ENCODE measurements at regions not wholly inside any gene's neighbourhood (a gene's known extent, or its start where the extent isn't known, plus 50 kb on each side); places are given as distances from the start of the nearest gene placed in this dataset.
A peak's percentile ranks its signal among the peaks of the same experiment; 100 is the strongest.

- BruUV-seq (replicated peaks), result no TSS peak
- no peak overlapping the region for H3K4me3 ChIP-seq
- no peaks in the 10 kb centered on the region for H4K20me1 ChIP-seq (ENCODE audit: insufficient read depth)
- CTCF ChIA-PET, result no interaction called here
- no peaks in the 10 kb centered on the region for H3K9me3 ChIP-seq (ENCODE audit: insufficient read depth, low read depth)
- H3K27ac ChIP-seq, result no peak overlapping the region
- H3K4me1 ChIP-seq (replicated peaks; ENCODE audit: insufficient read depth), result peaks cover 30% of the 10 kb centered on the region
- POLR2A ChIA-PET (ENCODE audit: unreplicated experiment), result no interaction called here
- DNase-seq, result no peak
- no peaks in the 10 kb centered on the region for H3K27me3 ChIP-seq (ENCODE audit: insufficient read depth, low read depth)
- TF ChIP-seq CTCF (conservative IDR thresholded peaks at IDR 0.05) (no peak), EZH2 (IDR thresholded peaks at IDR 0.05; ENCODE audit: low read depth) (no peak)
- no peaks in the 10 kb centered on the region for H3K36me3 ChIP-seq (ENCODE audit: low read depth)
- no peak overlapping the region for H3K4me2 ChIP-seq
- H3K9me2 ChIP-seq (ENCODE audit: insufficient read depth), result no peaks in the 10 kb centered on the region; the same call in 1 of the 2 replicates
- H3F3A ChIP-seq (ENCODE audit: insufficient read depth, low read depth), result peaks cover 13% of the 10 kb centered on the region
- intact Hi-C loops (cut with micrococcal nuclease; ENCODE audit: unreplicated experiment), result no loop called here
- H3K79me2 ChIP-seq (ENCODE audit: low read depth), result no peaks in the 10 kb centered on the region
- H2AFZ ChIP-seq, result no peak overlapping the region
Measured at GRCh38 chr6:134402372-134402984, 84.6 kb upstream of the SGK1 start.

- no peaks in the 10 kb centered on the region; the same call in 1 of the 2 replicates for H3K9me2 ChIP-seq (ENCODE audit: insufficient read depth)
- H3K4me3 ChIP-seq, result no peak overlapping the region
- H3K79me2 ChIP-seq (ENCODE audit: low read depth), result no peaks in the 10 kb centered on the region
- no peaks in the 10 kb centered on the region for H4K20me1 ChIP-seq (ENCODE audit: insufficient read depth)
- peak overlapping the region; percentile 46 for H3K4me2 ChIP-seq
- peak overlapping the region; percentile 21 for H3K27ac ChIP-seq
- DNase-seq, result peak in 1 of 2 experiments; percentile 92
- CTCF ChIA-PET, result no interaction called here
- no peaks in the 10 kb centered on the region for H3K9me3 ChIP-seq (ENCODE audit: insufficient read depth, low read depth)
- H3K4me1 ChIP-seq (replicated peaks; ENCODE audit: insufficient read depth), result peaks cover 23% of the 10 kb centered on the region
- 0 out of 2 replicates have a peak overlapping the region, but pooled peaks have one; percentile 2 for H2AFZ ChIP-seq
- TF ChIP-seq CTCF (conservative IDR thresholded peaks at IDR 0.05) (no peak), EZH2 (IDR thresholded peaks at IDR 0.05; ENCODE audit: low read depth) (no peak)
- POLR2A ChIA-PET (ENCODE audit: unreplicated experiment), result no interaction called here
- BruUV-seq (replicated peaks), result no TSS peak
- peaks cover 13% of the 10 kb centered on the region for H3F3A ChIP-seq (ENCODE audit: insufficient read depth, low read depth)
- H3K27me3 ChIP-seq (ENCODE audit: insufficient read depth, low read depth), result no peaks in the 10 kb centered on the region
- H3K36me3 ChIP-seq (ENCODE audit: low read depth), result no peaks in the 10 kb centered on the region
- intact Hi-C loops (cut with micrococcal nuclease; ENCODE audit: unreplicated experiment), result no loop called here
Measured at GRCh38 chr6:134400941-134401340, 83.0 kb upstream of the SGK1 start.

GRCh38 chr6:134398453-134398852 is 80.5 kb upstream of the SGK1 start:
- no peak overlapping the region for H3K27ac ChIP-seq
- H3F3A ChIP-seq (ENCODE audit: insufficient read depth, low read depth), result peaks cover 13% of the 10 kb centered on the region
- peaks cover 21% of the 10 kb centered on the region for H3K4me1 ChIP-seq (replicated peaks; ENCODE audit: insufficient read depth)
- H3K27me3 ChIP-seq (ENCODE audit: insufficient read depth, low read depth), result no peaks in the 10 kb centered on the region
- intact Hi-C loops (cut with micrococcal nuclease; ENCODE audit: unreplicated experiment), result no loop called here
- H3K9me3 ChIP-seq (ENCODE audit: insufficient read depth, low read depth), result no peaks in the 10 kb centered on the region
- DNase-seq, result no peak
- H4K20me1 ChIP-seq (ENCODE audit: insufficient read depth), result no peaks in the 10 kb centered on the region
- no peak overlapping the region for H3K4me2 ChIP-seq
- ChIA-PET POLR2A (ENCODE audit: unreplicated experiment) (no interaction called here), CTCF (interaction anchor here (0.7 kb wide), 1 partner anchor 78 kb away, joined by 3 read pairs; no protein-coding TSS in a partner anchor)
- H3K79me2 ChIP-seq (ENCODE audit: low read depth), result no peaks in the 10 kb centered on the region
- no peak overlapping the region for H2AFZ ChIP-seq
- no peak overlapping the region for H3K4me3 ChIP-seq
- BruUV-seq (replicated peaks), result no TSS peak
- no peaks in the 10 kb centered on the region for H3K36me3 ChIP-seq (ENCODE audit: low read depth)
- H3K9me2 ChIP-seq (ENCODE audit: insufficient read depth), result no peaks in the 10 kb centered on the region; the same call in 1 of the 2 replicates
- TF ChIP-seq EZH2 (IDR thresholded peaks at IDR 0.05; ENCODE audit: low read depth), result no peak
- no peak for TF ChIP-seq CTCF (conservative IDR thresholded peaks at IDR 0.05)
